ENCODE measurements at regions not wholly inside any gene's neighbourhood (a gene's known extent, or its start where the extent isn't known, plus 50 kb on each side); places are given as distances from the start of the nearest gene placed in this dataset.

- TF ChIP-seq CTCF (IDR thresholded peaks at IDR 0.05) (no peak), POLR2A (IDR thresholded peaks at IDR 0.05) (no peak)
These were observed 130.0 kb upstream of the ZNF217 start for GRCh38 chr20:53723621-53724020.

Data from body of pancreas (tissue), 4 donors.